H9 (cell line): ENCODE measurements at regions not wholly inside any gene's neighbourhood (a gene's known extent, or its start where the extent isn't known, plus 50 kb on each side); places are given as distances from the start of the nearest gene placed in this dataset.

Experiments used
- DNase-seq: peaks from one replicate; pipeline ENCODE4 v3.0.0-alpha.2; 2017
- H2AFZ ChIP-seq: one replicate; pipeline ENCODE4 v1.6.1; 2013; ENCODE audit warnings: mild to moderate bottlenecking, low read length, control low read depth, moderate library complexity
- H2AK5ac ChIP-seq: 2 replicates; pipeline ENCODE4 v1.6.1; 2013; ENCODE audit warnings: low read length, control low read depth, mixed read lengths; ENCODE audit not compliant: insufficient read length
- H2BK120ac ChIP-seq: one replicate; pipeline ENCODE4 v1.6.1; 2013; ENCODE audit warnings: low read depth, mild to moderate bottlenecking, low read length, control low read depth, inconsistent platforms; ENCODE audit not compliant: poor library complexity, severe bottlenecking
- H2BK12ac ChIP-seq: 2 replicates; pipeline ENCODE4 v1.6.1; 2013; ENCODE audit warnings: low read length, control low read depth, mixed read lengths, low read depth; ENCODE audit not compliant: insufficient read length
- H2BK15ac ChIP-seq: 2 replicates; pipeline ENCODE4 v1.6.1; 2013; ENCODE audit warnings: low read depth, low read length, control low read depth
- H2BK20ac ChIP-seq: one replicate; pipeline ENCODE4 v1.6.1; 2013; ENCODE audit warnings: low read depth, mild to moderate bottlenecking, low read length, control low read depth, inconsistent platforms; ENCODE audit not compliant: poor library complexity, severe bottlenecking
- H2BK5ac ChIP-seq: 2 replicates; pipeline ENCODE4 v1.6.1; 2013; ENCODE audit warnings: low read length, control low read depth, mixed read lengths; ENCODE audit not compliant: insufficient read length
- H3K14ac ChIP-seq: 2 replicates; pipeline ENCODE4 v1.6.1; 2013; ENCODE audit warnings: low read length, control low read depth; ENCODE audit not compliant: insufficient read depth
- H3K18ac ChIP-seq: 2 replicates; pipeline ENCODE4 v1.6.1; 2013; ENCODE audit warnings: low read depth, mild to moderate bottlenecking, mixed read lengths, low read length, control low read depth; ENCODE audit not compliant: insufficient read length
- H3K23ac ChIP-seq: 2 replicates; pipeline ENCODE4 v1.6.1; 2013; ENCODE audit warnings: low read length, control low read depth, mixed read lengths, low read depth; ENCODE audit not compliant: insufficient read length
- H3K23me2 ChIP-seq: 2 replicates; pipeline ENCODE4 v1.6.1; 2013; ENCODE audit warnings: low read depth, mild to moderate bottlenecking, mixed read lengths, low read length, control low read depth; ENCODE audit not compliant: insufficient read length, poor library complexity, severe bottlenecking
- H3K27ac ChIP-seq: 2 replicates; pipeline ENCODE4 v1.5.1; 2013; ENCODE audit warnings: low read length, control low read depth, mixed read lengths, low read depth; ENCODE audit not compliant: insufficient read length
- H3K27me3 ChIP-seq: 2 replicates; pipeline ENCODE4 v1.6.1; 2013; ENCODE audit warnings: low read length, control low read depth, inconsistent platforms; ENCODE audit not compliant: insufficient read depth
- H3K4ac ChIP-seq: 2 replicates; pipeline ENCODE4 v1.6.1; 2013; ENCODE audit warnings: low read depth, mild to moderate bottlenecking, control low read depth, inconsistent platforms, low read length, moderate library complexity
- H3K4me1 ChIP-seq: 2 replicates; pipeline ENCODE4 v1.6.1; 2013; ENCODE audit warnings: low read length, control low read depth, inconsistent platforms; ENCODE audit not compliant: insufficient read depth
- H3K4me2 ChIP-seq: 2 replicates; pipeline ENCODE4 v1.6.1; 2013; ENCODE audit warnings: low read length, control low read depth, mixed read lengths; ENCODE audit not compliant: insufficient read length, insufficient read depth
- H3K56ac ChIP-seq: 2 replicates; pipeline ENCODE4 v1.6.1; 2013; ENCODE audit warnings: low read depth, mild to moderate bottlenecking, mixed read lengths, low read length, control low read depth; ENCODE audit not compliant: insufficient read length
- H3K79me1 ChIP-seq: 2 replicates; pipeline ENCODE4 v1.6.1; 2013; ENCODE audit warnings: low read depth, mild to moderate bottlenecking, moderate library complexity, low read length, control low read depth, inconsistent platforms; ENCODE audit not compliant: insufficient read depth, poor library complexity, severe bottlenecking
- H3K79me2 ChIP-seq: 2 replicates; pipeline ENCODE4 v1.6.1; 2013; ENCODE audit warnings: low read length, control low read depth, inconsistent platforms; ENCODE audit not compliant: insufficient read depth
- H3K9ac ChIP-seq: 2 replicates; pipeline ENCODE4 v1.6.1; 2013; ENCODE audit warnings: low read length, control low read depth, mixed read lengths; ENCODE audit not compliant: insufficient read length; ENCODE audit errors: extremely low read depth
- H3K9me3 ChIP-seq: one replicate; pipeline ENCODE4 v1.6.1; 2013; ENCODE audit warnings: low read depth, low read length, inconsistent platforms; ENCODE audit not compliant: control insufficient read depth
- H3T11ph ChIP-seq: one replicate; pipeline ENCODE4 v1.6.1; 2013; ENCODE audit warnings: mild to moderate bottlenecking, low read length, control low read depth, inconsistent platforms
- H4K20me1 ChIP-seq: one replicate; pipeline ENCODE4 v1.6.1; 2013; ENCODE audit not compliant: control insufficient read depth, insufficient read length, insufficient read depth
- H4K5ac ChIP-seq: 2 replicates; pipeline ENCODE4 v1.6.1; 2013; ENCODE audit warnings: low read depth, mild to moderate bottlenecking, mixed read lengths, low read length, control low read depth; ENCODE audit not compliant: insufficient read length
- H4K8ac ChIP-seq: replicated peaks from 2 replicates; pipeline ENCODE4 v1.6.1; 2013; ENCODE audit warnings: low read length, control low read depth, mixed read lengths, low read depth; ENCODE audit not compliant: insufficient read length
- H4K91ac ChIP-seq: 2 replicates; pipeline ENCODE4 v1.6.1; 2013; ENCODE audit warnings: low read depth, mild to moderate bottlenecking, moderate library complexity, mixed read lengths, low read length, control low read depth; ENCODE audit not compliant: insufficient read length
- H3K27ac Mint-ChIP-seq, 3 experiments: 2 replicates in 2 of 3; 3 replicates in 1 of 3; pipeline ENCODE4 v1.8.0; 2020 to 2021; ENCODE audit warnings: mixed read lengths in 3 of 3, mild to moderate bottlenecking in 1 of 3, moderate library complexity in 1 of 3
- H3K27me3 Mint-ChIP-seq: 2 replicates; pipeline ENCODE4 v1.8.0; 2021; ENCODE audit warnings: low read depth, mild to moderate bottlenecking, moderate library complexity, mixed read lengths
- H3K36me3 Mint-ChIP-seq, 3 experiments: 2 replicates in 2 of 3; 3 replicates in 1 of 3; pipeline ENCODE4 v1.8.0; 2020 to 2021; ENCODE audit warnings: low read depth in 3 of 3, mixed read lengths in 3 of 3; ENCODE audit not compliant: insufficient read depth in 1 of 3
- H3K4me1 Mint-ChIP-seq, 2 experiments: 2 replicates each; pipeline ENCODE4 v1.8.0; 2020; ENCODE audit warnings: mixed read lengths in 2 of 2
- H3K4me3 Mint-ChIP-seq, 2 experiments: 2 replicates in 1 of 2; 3 replicates in 1 of 2; pipeline ENCODE4 v1.8.0; 2020 to 2021; ENCODE audit warnings: mild to moderate bottlenecking in 2 of 2, mixed read lengths in 2 of 2, moderate library complexity in 1 of 2
- H3K9me3 Mint-ChIP-seq, 2 experiments: 2 replicates in 1 of 2; 3 replicates in 1 of 2; pipeline ENCODE4 v1.8.0; 2020; ENCODE audit warnings: mild to moderate bottlenecking in 2 of 2, mixed read lengths in 2 of 2, moderate library complexity in 1 of 2
- CTCF ChIP-seq: fragments of 200-600 bp; sonication (generic); conservative IDR thresholded peaks from 3 replicates; pipeline ENCODE4 v1.8.0; 2021; ENCODE audit warnings: antibody characterized with exemption, mild to moderate bottlenecking
- WGBS: extraction: QIAGEN DNeasy Blood & Tissue Kit; methylation state at CpG from one replicate; pipeline ENCODE4 v1.1.7; 2013; ENCODE audit warnings: missing lambda C conversion rate, low lambda C conversion rate, mixed read lengths; ENCODE audit not compliant: insufficient read length; ENCODE audit errors: extremely low coverage; 5-methylcytosine and 5-hydroxymethylcytosine counted together

DNA sequence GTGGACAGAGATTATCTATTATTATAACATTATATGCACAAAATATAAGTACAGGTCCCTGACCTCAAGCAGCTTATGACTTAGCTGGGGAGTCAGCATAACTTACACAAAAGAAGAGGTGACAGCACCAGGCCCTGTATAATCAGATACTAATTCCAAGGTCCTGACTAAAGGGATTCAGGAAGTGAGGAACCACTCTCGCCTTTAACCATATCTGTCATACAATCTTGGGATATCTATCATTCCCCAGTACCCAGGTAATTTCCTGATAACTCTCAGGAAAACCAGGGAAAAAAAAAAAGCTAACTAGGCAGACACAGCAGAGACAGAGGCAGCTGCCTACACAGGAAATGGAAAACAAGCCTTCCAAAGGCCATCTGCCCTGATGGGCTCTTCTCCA lies 78.5 kb upstream of the CAMK1G start:
- no peak overlapping the region for H2BK15ac ChIP-seq
- no peak overlapping the region for H3K9ac ChIP-seq
- no peak overlapping the region for H3K4me3 Mint-ChIP-seq
- H3K27me3 ChIP-seq: no peaks in the 10 kb centered on the region
- H3K4ac ChIP-seq: no peak overlapping the region
- no peaks in the 10 kb centered on the region for H3K23me2 ChIP-seq
- H3K56ac ChIP-seq: no peak overlapping the region
- no peak overlapping the region for H2BK5ac ChIP-seq
- no peaks in the 10 kb centered on the region; a peak in 2 of 4 replicates for H3K4me1 Mint-ChIP-seq
- H4K20me1 ChIP-seq: no peaks in the 10 kb centered on the region
- WGBS: no CpG with 5 or more reads among the region's 1 CpG
- no peaks in the 10 kb centered on the region for H3K79me1 ChIP-seq
- H4K5ac ChIP-seq: no peak overlapping the region
- no peak overlapping the region for H2BK12ac ChIP-seq
- DNase-seq: no peak
- no peaks in the 10 kb centered on the region for H3K27me3 Mint-ChIP-seq
- no peak overlapping the region for H3K14ac ChIP-seq
- no peak overlapping the region for H2AFZ ChIP-seq
- no peak overlapping the region for H2BK20ac ChIP-seq
- H3K27ac Mint-ChIP-seq: no peak overlapping the region
- peaks cover 7 to 9% of the 10 kb centered on the region in 2 experiments for H3K9me3 Mint-ChIP-seq
- H3K79me2 ChIP-seq: no peaks in the 10 kb centered on the region; the same call in 1 of the 2 replicates
- H3K4me1 ChIP-seq: no peaks in the 10 kb centered on the region
- H3K27ac ChIP-seq: no peak overlapping the region
- no peak overlapping the region for H2AK5ac ChIP-seq
- H3K36me3 Mint-ChIP-seq: peaks cover 0 to 5% (median 0%) of the 10 kb centered on the region in 3 experiments; a peak in 1 of 7 replicates
- no peak overlapping the region for H3T11ph ChIP-seq
- no peak overlapping the region for H3K23ac ChIP-seq
- no peak overlapping the region for H4K8ac ChIP-seq
- no peak overlapping the region for H3K4me2 ChIP-seq
- H3K9me3 ChIP-seq: no peaks in the 10 kb centered on the region
- H2BK120ac ChIP-seq: no peak overlapping the region
- H3K18ac ChIP-seq: no peak overlapping the region
- TF ChIP-seq CTCF: no peak
- no peak overlapping the region for H4K91ac ChIP-seq
